Upper lobe of left lung (tissue), 6 donors: ENCODE measurements at regions not wholly inside any gene's neighbourhood (a gene's known extent, or its start where the extent isn't known, plus 50 kb on each side); places are given as distances from the start of the nearest gene placed in this dataset.

ENCODE experiments used
- ATAC-seq, 2 donors: fragments of 200-7000 bp; cut with Tn5 transposase; one replicate each; pipeline ENCODE4 v1.9.1; 2022; ENCODE audit warnings: mild to moderate bottlenecking in 2 of 2, moderate library complexity in 2 of 2; ENCODE audit not compliant: low FRiP score in 2 of 2
- DNase-seq, 2 donors: peaks; one replicate each; pipeline ENCODE4 v3.0.0-alpha.2; 2019 to 2020
- H3K27ac ChIP-seq, 4 donors: fragments of 200-600 bp; sonication (generic); one replicate each; pipeline ENCODE4 v1.5.1; 2016 to 2019
- H3K27me3 ChIP-seq, 4 donors: fragments of 200-600 bp; sonication (generic); one replicate each; pipeline ENCODE4 v1.5.1; 2017 to 2019
- H3K36me3 ChIP-seq, 4 donors: fragments of 200-600 bp; sonication (generic); one replicate each; pipeline ENCODE4 v1.5.1; 2016 to 2019
- H3K4me1 ChIP-seq, 4 donors: fragments of 200-600 bp; sonication (generic); one replicate each; pipeline ENCODE4 v1.5.1; 2018 to 2019
- H3K4me3 ChIP-seq, 4 donors: fragments of 200-600 bp; sonication (generic); one replicate each; pipeline ENCODE4 v1.5.1; 2017 to 2019; ENCODE audit warnings: mild to moderate bottlenecking in 2 of 4, moderate library complexity in 1 of 4
- H3K9me3 ChIP-seq, 4 donors: fragments of 200-600 bp; sonication (generic); one replicate each; pipeline ENCODE4 v1.5.1; 2018 to 2019
- EP300 ChIP-seq, 4 donors: sonication (generic); formaldehyde crosslinking; IDR thresholded peaks; one replicate each; pipeline ENCODE4 v1.5.1; 2017; ENCODE audit warnings: antibody characterized with exemption in 4 of 4, control low read depth in 2 of 4
- POLR2A ChIP-seq, 4 donors: fragments of 450-650 bp; IDR thresholded peaks; one replicate each; pipeline ENCODE4 v1.5.1; 2016 to 2017; ENCODE audit warnings: antibody characterized with exemption in 4 of 4, mild to moderate bottlenecking in 2 of 4
- POLR2AphosphoS5 ChIP-seq, 2 donors: sonication (generic); formaldehyde crosslinking; IDR thresholded peaks; one replicate each; pipeline ENCODE4 v1.5.1; 2017; ENCODE audit warnings: antibody characterized with exemption in 2 of 2
- WGBS, 2 donors: methylation state at CpG; one replicate each; pipeline ENCODE4 v1.1.5; 2017 to 2018; 5-methylcytosine and 5-hydroxymethylcytosine counted together
- TF ChIP-seq, protein P1 (sequence below), 6 experiments: fragments of 450-650 bp in 4 of 6; fragments of 200-600 bp in 2 of 6; sonication (generic) in 2 of 6; IDR thresholded peaks; one replicate each; pipeline ENCODE4 v1.5.1; 2016 to 2019; ENCODE audit warnings: antibody characterized with exemption in 6 of 6
- donor health status: DM: no; HTN: no; CAD: no; lungs with moderate emphysema.
- donor health status: DM: no; HTN: yes; CAD: no; lungs with severe emphysema.

DNA sequence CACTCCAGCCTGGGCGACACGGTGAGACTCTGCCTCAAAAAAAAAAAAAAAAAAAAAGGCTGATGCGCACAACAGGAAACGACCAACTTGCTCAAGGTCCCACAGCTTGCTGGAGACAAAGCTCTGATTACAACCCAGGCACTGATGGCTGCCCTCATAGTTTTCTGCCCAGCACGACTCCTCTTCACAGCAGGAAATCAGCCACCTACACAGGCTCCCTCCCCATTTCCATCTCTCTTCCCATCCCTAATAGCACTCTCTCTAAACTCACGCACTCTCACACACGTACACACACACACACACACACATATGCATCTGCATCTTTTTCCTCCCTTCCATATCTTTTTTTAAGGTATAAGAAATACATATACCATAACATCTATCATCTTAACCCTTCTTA is 153.5 kb upstream of the SOD1 start:
- no peak overlapping the region for H3K4me3 ChIP-seq
- WGBS, 2 donors: 77 to 82% methylated on average over 7 of the region's 7 CpGs
- no peak overlapping the region for H3K27ac ChIP-seq
- H3K36me3 ChIP-seq: no peaks in the 10 kb centered on the region
- no peaks in the 10 kb centered on the region for H3K9me3 ChIP-seq
- no peak for ATAC-seq
- H3K4me1 ChIP-seq: no peaks in the 10 kb centered on the region
- DNase-seq: no peak
- H3K27me3 ChIP-seq: no peaks in the 10 kb centered on the region
- TF ChIP-seq EP300 (IDR thresholded peaks at IDR 0.05) (no peak), POLR2A (IDR thresholded peaks at IDR 0.05) (no peak), POLR2AphosphoS5 (IDR thresholded peaks at IDR 0.05) (no peak)
- TF ChIP-seq, protein P1, sequence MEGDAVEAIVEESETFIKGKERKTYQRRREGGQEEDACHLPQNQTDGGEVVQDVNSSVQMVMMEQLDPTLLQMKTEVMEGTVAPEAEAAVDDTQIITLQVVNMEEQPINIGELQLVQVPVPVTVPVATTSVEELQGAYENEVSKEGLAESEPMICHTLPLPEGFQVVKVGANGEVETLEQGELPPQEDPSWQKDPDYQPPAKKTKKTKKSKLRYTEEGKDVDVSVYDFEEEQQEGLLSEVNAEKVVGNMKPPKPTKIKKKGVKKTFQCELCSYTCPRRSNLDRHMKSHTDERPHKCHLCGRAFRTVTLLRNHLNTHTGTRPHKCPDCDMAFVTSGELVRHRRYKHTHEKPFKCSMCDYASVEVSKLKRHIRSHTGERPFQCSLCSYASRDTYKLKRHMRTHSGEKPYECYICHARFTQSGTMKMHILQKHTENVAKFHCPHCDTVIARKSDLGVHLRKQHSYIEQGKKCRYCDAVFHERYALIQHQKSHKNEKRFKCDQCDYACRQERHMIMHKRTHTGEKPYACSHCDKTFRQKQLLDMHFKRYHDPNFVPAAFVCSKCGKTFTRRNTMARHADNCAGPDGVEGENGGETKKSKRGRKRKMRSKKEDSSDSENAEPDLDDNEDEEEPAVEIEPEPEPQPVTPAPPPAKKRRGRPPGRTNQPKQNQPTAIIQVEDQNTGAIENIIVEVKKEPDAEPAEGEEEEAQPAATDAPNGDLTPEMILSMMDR (IDR thresholded peaks at IDR 0.05): no peak

DNA sequence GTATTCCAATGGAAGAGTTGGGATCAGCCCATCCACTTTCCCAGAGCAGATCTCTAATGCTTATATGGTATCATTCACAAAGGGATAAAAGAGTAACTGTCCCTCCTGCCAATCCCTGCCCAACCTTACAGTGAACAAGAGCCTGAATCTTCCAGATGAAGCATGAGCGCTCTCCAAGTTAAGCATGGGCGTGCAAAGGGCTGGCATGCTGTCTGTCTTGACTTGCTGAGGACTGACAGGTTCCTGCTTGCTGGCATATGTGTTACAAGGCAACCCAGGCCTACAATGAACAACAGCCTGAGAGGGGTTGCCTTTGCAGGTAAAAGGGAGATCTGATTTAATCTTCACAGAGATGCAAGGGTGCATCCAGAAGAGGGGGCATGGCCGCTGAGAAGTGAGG is 155.6 kb upstream of the SOD1 start:
- Histone ChIP-seq H3K9me3 (no peaks in the 10 kb centered on the region), H3K27ac (no peak overlapping the region), H3K4me3 (no peak overlapping the region), H3K36me3 (no peaks in the 10 kb centered on the region), H3K27me3 (no peaks in the 10 kb centered on the region), H3K4me1 (no peaks in the 10 kb centered on the region)
- DNase-seq: no peak
- ATAC-seq: no peak
- TF ChIP-seq POLR2AphosphoS5 (IDR thresholded peaks at IDR 0.05) (no peak), EP300 (IDR thresholded peaks at IDR 0.05) (no peak), POLR2A (IDR thresholded peaks at IDR 0.05) (no peak)
- TF ChIP-seq, protein P1 (IDR thresholded peaks at IDR 0.05): no peak
- WGBS, 2 donors: 88 to 100% methylated on average over 3 of the region's 3 CpGs

DNA sequence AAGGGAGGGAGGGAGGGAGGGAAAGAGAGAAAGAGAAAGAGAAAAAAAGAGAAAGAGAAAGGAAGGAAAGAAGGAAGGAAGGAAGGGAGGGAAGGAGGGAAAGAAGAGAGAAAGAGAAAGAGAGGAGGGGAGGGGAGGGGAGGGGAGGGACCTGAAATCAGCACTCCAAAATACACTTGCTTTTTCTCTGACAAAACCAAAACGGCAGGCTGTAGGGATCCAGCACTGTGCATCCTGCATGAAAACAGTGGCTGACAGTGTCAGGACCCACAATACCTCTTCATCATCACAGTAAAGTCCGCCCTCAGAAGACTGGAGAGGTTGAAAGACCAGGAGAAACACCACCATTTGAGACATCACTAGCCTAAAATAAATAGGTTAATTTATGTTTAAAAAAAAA is 156.0 kb upstream of the SOD1 start:
- DNase-seq (no peak), ATAC-seq (no peak)
- 83 to 88% methylated on average over 2 of the region's 2 CpGs for WGBS, 2 donors
- Histone ChIP-seq H3K9me3 (no peaks in the 10 kb centered on the region), H3K4me1 (no peaks in the 10 kb centered on the region), H3K27ac (no peak overlapping the region), H3K27me3 (no peaks in the 10 kb centered on the region), H3K36me3 (no peaks in the 10 kb centered on the region), H3K4me3 (no peak overlapping the region)
- TF ChIP-seq EP300 (IDR thresholded peaks at IDR 0.05) (no peak), POLR2A (IDR thresholded peaks at IDR 0.05) (no peak), POLR2AphosphoS5 (IDR thresholded peaks at IDR 0.05) (no peak)
- TF ChIP-seq, protein P1 (IDR thresholded peaks at IDR 0.05): no peak

DNA sequence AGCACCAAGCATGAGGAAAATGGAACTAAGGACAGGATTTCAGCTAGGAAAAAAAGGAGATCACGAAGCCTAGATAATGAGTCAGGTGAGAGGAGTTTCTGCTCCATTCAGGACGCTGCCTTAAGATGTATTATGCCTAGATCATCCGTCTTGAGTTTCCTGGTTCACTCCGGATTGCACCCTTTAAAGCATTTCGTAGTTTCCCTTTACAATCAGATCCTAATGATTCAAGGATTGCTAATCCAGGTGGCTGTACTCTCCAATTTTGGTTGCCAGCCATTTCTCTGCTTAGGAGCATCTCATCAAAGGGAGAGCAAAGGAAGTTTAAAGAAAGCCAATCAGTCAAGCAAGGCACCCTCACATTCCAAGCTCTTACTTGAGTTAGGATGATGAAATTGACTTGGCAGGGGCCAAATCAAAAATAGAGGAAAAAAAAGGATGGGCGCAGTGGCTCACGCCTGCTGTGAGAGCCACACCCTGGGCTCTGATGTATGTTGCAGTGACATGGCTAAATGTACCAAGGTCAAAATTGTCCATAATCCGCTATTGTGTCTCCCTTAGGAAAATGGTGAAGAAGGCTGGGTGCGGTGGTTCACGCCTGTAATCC is 156.9 kb upstream of the SOD1 start:
- no peaks in the 10 kb centered on the region for H3K4me1 ChIP-seq
- no peaks in the 10 kb centered on the region for H3K9me3 ChIP-seq
- no peak overlapping the region for H3K27ac ChIP-seq
- H3K4me3 ChIP-seq: no peak overlapping the region
- 75 to 79% methylated on average over 10 of the region's 10 CpGs for WGBS, 2 donors
- no peaks in the 10 kb centered on the region for H3K27me3 ChIP-seq
- no peak for TF ChIP-seq EP300 (IDR thresholded peaks at IDR 0.05)
- TF ChIP-seq, protein P1 (IDR thresholded peaks at IDR 0.05): no peak
- TF ChIP-seq POLR2A (IDR thresholded peaks at IDR 0.05): no peak
- TF ChIP-seq POLR2AphosphoS5 (IDR thresholded peaks at IDR 0.05): no peak
- DNase-seq: no peak
- no peak for ATAC-seq
- H3K36me3 ChIP-seq: no peaks in the 10 kb centered on the region

DNA sequence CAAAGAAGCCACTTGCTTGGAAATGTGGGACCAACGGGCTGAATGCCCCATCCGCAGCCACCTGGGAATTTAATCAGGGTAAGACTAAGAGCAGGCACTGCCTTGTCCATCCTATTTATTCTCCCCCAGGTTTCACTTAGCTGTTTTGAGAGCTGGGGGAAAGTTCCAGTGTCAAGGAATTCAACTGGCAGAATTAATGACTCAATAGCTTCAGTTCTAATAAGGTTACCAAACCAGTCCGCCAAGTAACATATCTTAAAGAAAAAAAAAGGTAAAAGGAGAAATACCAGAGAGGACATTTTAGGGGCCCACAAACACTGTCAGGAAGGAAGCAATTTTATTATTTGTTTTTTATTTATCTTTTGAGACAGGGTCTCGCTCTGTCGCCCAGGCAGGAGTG is 157.6 kb upstream of the SOD1 start:
- H3K27ac ChIP-seq: no peak overlapping the region
- 71 to 85% methylated on average over 5 of the region's 5 CpGs for WGBS, 2 donors

More for the DNA sequence above, 157.6 kb upstream of the SOD1 start:
- H3K27me3 ChIP-seq: no peaks in the 10 kb centered on the region
- TF ChIP-seq POLR2A (IDR thresholded peaks at IDR 0.05) (no peak), POLR2AphosphoS5 (IDR thresholded peaks at IDR 0.05) (no peak), EP300 (IDR thresholded peaks at IDR 0.05) (no peak)
- TF ChIP-seq, protein P1 (IDR thresholded peaks at IDR 0.05): no peak
- no peak overlapping the region for H3K4me3 ChIP-seq
- no peaks in the 10 kb centered on the region for H3K4me1 ChIP-seq
- ATAC-seq (no peak), DNase-seq (no peak)
- no peaks in the 10 kb centered on the region for H3K9me3 ChIP-seq
- no peaks in the 10 kb centered on the region for H3K36me3 ChIP-seq
